IMR-90 (cell line): ENCODE measurements at regions not wholly inside any gene's neighbourhood (a gene's known extent, or its start where the extent isn't known, plus 50 kb on each side); places are given as distances from the start of the nearest gene placed in this dataset.

Source experiments
- ATAC-seq: fragments of 200-7000 bp; cut with Tn5 transposase; 2 replicates; pipeline ENCODE4 v1.9.1; 2020; ENCODE audit warnings: low read depth, mild to moderate bottlenecking, moderate library complexity
- BruUV-seq: library from RNA; stranded (reverse); fragments of 400-500 nt; replicated peaks from 2 replicates; lab custom pipeline; 2021; lab: Mats Ljungman, UMichigan
- CTCF ChIA-PET: fragments of 300-600 bp; formaldehyde crosslinking; extraction: SDS; loops from one replicate; lab custom pipeline; 2021; ENCODE audit warnings: antibody characterized with exemption; lab: Yijun Ruan, JAX
- POLR2A ChIA-PET: fragments of 300-600 bp; sonication (Branson Sonifier 250); formaldehyde crosslinking; loops from one replicate; lab custom pipeline; 2022; ENCODE audit warnings: antibody characterized with exemption; ENCODE audit not compliant: unreplicated experiment; lab: Charles Lee
- DNase-seq: peaks from one replicate; pipeline ENCODE4 v3.0.0; 2013
- H2AFZ ChIP-seq: replicated peaks from 2 replicates; pipeline ENCODE3; 2013; ENCODE audit warnings: low read length, mild to moderate bottlenecking; ENCODE audit not compliant: poor library complexity
- H2AK5ac ChIP-seq: 2 replicates; pipeline ENCODE4 v1.6.1; 2013; ENCODE audit warnings: low read depth, low read length, inconsistent platforms
- H2AK9ac ChIP-seq: replicated peaks from 2 replicates; pipeline ENCODE3; 2013; ENCODE audit warnings: mild to moderate bottlenecking, low read depth, low read length, moderate library complexity; ENCODE audit not compliant: poor library complexity
- H2BK120ac ChIP-seq: 2 replicates; pipeline ENCODE4 v1.6.1; 2013; ENCODE audit warnings: low read depth, low read length, inconsistent platforms
- H2BK15ac ChIP-seq: 3 replicates; pipeline ENCODE4 v1.6.1; 2013; ENCODE audit warnings: low read depth, low read length, inconsistent platforms
- H2BK20ac ChIP-seq: 2 replicates; pipeline ENCODE4 v1.6.1; 2013; ENCODE audit warnings: low read depth, mild to moderate bottlenecking, inconsistent platforms, low read length, moderate library complexity
- H2BK5ac ChIP-seq: 2 replicates; pipeline ENCODE4 v1.6.1; 2013; ENCODE audit warnings: mild to moderate bottlenecking, low read depth, low read length, inconsistent platforms; ENCODE audit not compliant: poor library complexity, severe bottlenecking
- H3K14ac ChIP-seq: replicated peaks from 2 replicates; pipeline ENCODE4 v1.6.1; 2013; ENCODE audit warnings: low read depth, low read length, inconsistent platforms
- H3K18ac ChIP-seq: 2 replicates; pipeline ENCODE4 v1.6.1; 2013; ENCODE audit warnings: low read depth, low read length, control low read depth
- H3K23ac ChIP-seq: 2 replicates; pipeline ENCODE4 v1.6.1; 2013; ENCODE audit warnings: low read depth, low read length, inconsistent platforms
- H3K27ac ChIP-seq: 2 replicates; pipeline ENCODE4 v1.5.1; 2013; ENCODE audit warnings: mild to moderate bottlenecking, control low read depth, low read length; ENCODE audit not compliant: insufficient read depth
- H3K27me3 ChIP-seq: 2 replicates; pipeline ENCODE4 v1.6.1; 2013; ENCODE audit warnings: low read length; ENCODE audit not compliant: control insufficient read depth, insufficient read depth
- H3K36me3 ChIP-seq: 2 replicates; pipeline ENCODE4 v1.6.1; 2013; ENCODE audit warnings: low read length, mixed read lengths; ENCODE audit not compliant: control insufficient read depth, insufficient read depth
- H3K4ac ChIP-seq: 2 replicates; pipeline ENCODE4 v1.6.1; 2013; ENCODE audit warnings: low read depth, low read length, inconsistent platforms
- H3K4me1 ChIP-seq: 2 replicates; pipeline ENCODE4 v1.6.1; 2013; ENCODE audit warnings: low read length, mixed read lengths; ENCODE audit not compliant: control insufficient read depth, insufficient read depth
- H3K4me2 ChIP-seq: 2 replicates; pipeline ENCODE4 v1.6.1; 2013; ENCODE audit warnings: low read depth, mild to moderate bottlenecking, control low read depth, low read length, moderate library complexity
- H3K4me3 ChIP-seq: 2 replicates; pipeline ENCODE4 v1.5.1; 2013; ENCODE audit warnings: low read depth, mild to moderate bottlenecking, control low read depth, low read length, moderate library complexity; ENCODE audit not compliant: insufficient read depth
- H3K56ac ChIP-seq: 2 replicates; pipeline ENCODE4 v1.6.1; 2013; ENCODE audit warnings: low read length, inconsistent platforms; ENCODE audit not compliant: insufficient read depth; ENCODE audit errors: extremely low read depth
- H3K79me1 ChIP-seq, 2 experiments: 2 replicates each; pipeline ENCODE4 v1.6.1; 2013; ENCODE audit warnings: low read length in 2 of 2, inconsistent platforms in 1 of 2, low read depth in 1 of 2
- H3K9ac ChIP-seq: 2 replicates; pipeline ENCODE4 v1.6.1; 2013; ENCODE audit warnings: low read depth, low read length, control low read depth
- H3K9me1 ChIP-seq: 2 replicates; pipeline ENCODE4 v1.6.1; 2013; ENCODE audit warnings: low read length, inconsistent platforms; ENCODE audit not compliant: insufficient read depth
- H3K9me3 ChIP-seq: 2 replicates; pipeline ENCODE4 v1.6.1; 2013; ENCODE audit warnings: low read length; ENCODE audit not compliant: control insufficient read depth, insufficient read depth
- H4K20me1 ChIP-seq: 2 replicates; pipeline ENCODE4 v1.6.1; 2013; ENCODE audit warnings: low read length, inconsistent platforms; ENCODE audit not compliant: insufficient read depth
- H4K5ac ChIP-seq: 2 replicates; pipeline ENCODE4 v1.6.1; 2013; ENCODE audit warnings: mild to moderate bottlenecking, low read depth, low read length, control low read depth
- H4K8ac ChIP-seq, 2 experiments: 2 replicates each; pipeline ENCODE4 v1.6.1; 2013; ENCODE audit warnings: low read depth in 2 of 2, low read length in 2 of 2, control low read depth in 1 of 2, inconsistent platforms in 1 of 2
- H4K91ac ChIP-seq: 2 replicates; pipeline ENCODE4 v1.6.1; 2013; ENCODE audit warnings: low read depth, low read length, inconsistent platforms; ENCODE audit not compliant: insufficient read depth
- BHLHE40 ChIP-seq: fragments of 150-350 bp; IDR thresholded peaks from 2 replicates; pipeline ENCODE4 v1.6.1; 2016; ENCODE audit warnings: mild to moderate bottlenecking, low read depth, low read length
- CEBPB ChIP-seq: IDR thresholded peaks from 2 replicates; pipeline ENCODE4 v1.6.1; 2012; ENCODE audit warnings: low read depth, low read length, improper control_type of control experiment
- CHD1 ChIP-seq: IDR thresholded peaks from 2 replicates; pipeline ENCODE4 v1.6.1; 2012; ENCODE audit warnings: low read depth, low read length, improper control_type of control experiment
- FOS ChIP-seq: fragments of 150-350 bp; IDR thresholded peaks from 2 replicates; pipeline ENCODE4 v1.6.1; 2016; ENCODE audit warnings: low read depth, low read length
- MAFK ChIP-seq: IDR thresholded peaks from 2 replicates; pipeline ENCODE4 v1.6.1; 2012; ENCODE audit warnings: low read depth, low read length, improper control_type of control experiment
- MAZ ChIP-seq: IDR thresholded peaks from 2 replicates; pipeline ENCODE4 v1.6.1; 2012; ENCODE audit warnings: low read depth, mild to moderate bottlenecking, low read length, improper control_type of control experiment, moderate library complexity, borderline replicate concordance
- MXI1 ChIP-seq: IDR thresholded peaks from 2 replicates; pipeline ENCODE4 v1.6.1; 2012; ENCODE audit warnings: low read depth, mild to moderate bottlenecking, low read length, moderate library complexity, borderline replicate concordance
- NFE2L2 ChIP-seq: fragments of 150-350 bp; IDR thresholded peaks from 2 replicates; pipeline ENCODE4 v1.6.1; 2016; ENCODE audit warnings: low read depth, mild to moderate bottlenecking, low read length
- POLR2A ChIP-seq: IDR thresholded peaks from 2 replicates; pipeline ENCODE4 v1.6.1; 2012; ENCODE audit warnings: mild to moderate bottlenecking, low read depth, low read length
- RAD21 ChIP-seq: IDR thresholded peaks from 2 replicates; pipeline ENCODE4 v1.6.1; 2012; ENCODE audit warnings: low read length, improper control_type of control experiment
- RCOR1 ChIP-seq: IDR thresholded peaks from 2 replicates; pipeline ENCODE4 v1.6.1; 2012; ENCODE audit warnings: mild to moderate bottlenecking, low read length, improper control_type of control experiment; ENCODE audit not compliant: insufficient replicate concordance
- RFX5 ChIP-seq: IDR thresholded peaks from 2 replicates; pipeline ENCODE4 v1.8.0; 2012; ENCODE audit warnings: low read depth, mild to moderate bottlenecking, low read length, moderate library complexity
- SMC3 ChIP-seq: fragments of 150-350 bp; IDR thresholded peaks from 2 replicates; pipeline ENCODE4 v1.6.1; 2016; ENCODE audit warnings: low read depth, mild to moderate bottlenecking, antibody characterized with exemption, low read length, moderate library complexity
- WGBS, 2 experiments: methylation state at CpG; one replicate each; pipeline versions ENCODE4 v1.1.5 to v1.1.7; 2013; ENCODE audit warnings: missing lambda C conversion rate in 2 of 2; ENCODE audit not compliant: insufficient read length in 1 of 2; ENCODE audit errors: extremely low coverage in 2 of 2; 5-methylcytosine and 5-hydroxymethylcytosine counted together
- dilution Hi-C: fragments of 300-500 bp; cut with HindIII; formaldehyde crosslinking; loops from one replicate; pipeline ENCODE4 v1.14.3; 2018; ENCODE audit warnings: low sequenced_read_pairs; ENCODE audit not compliant: unreplicated experiment
- in situ Hi-C: fragments of 300-500 bp; cut with MboI; formaldehyde crosslinking; loops from 3 replicates; pipeline ENCODE4 v1.14.3; 2019; ENCODE audit warnings: low sequenced_read_pairs, inconsistent platforms, mixed read lengths
- intact Hi-C: fragments of 100-400 bp; cut with micrococcal nuclease; formaldehyde crosslinking; loops from 2 replicates; pipeline ENCODE4 v1.10.0; 2022
- TF ChIP-seq, protein P1 (sequence below): fragments of 150-350 bp; IDR thresholded peaks from 2 replicates; pipeline ENCODE4 v1.6.1; 2016; ENCODE audit warnings: low read depth, mild to moderate bottlenecking, low read length, moderate library complexity, borderline replicate concordance
- TF ChIP-seq, protein P2 (sequence below): fragments of 150-350 bp; IDR thresholded peaks from 2 replicates; pipeline ENCODE4 v1.6.1; 2017; ENCODE audit warnings: mild to moderate bottlenecking, antibody characterized with exemption, low read length, low read depth
- TF ChIP-seq, protein P3 (sequence below): conservative IDR thresholded peaks from 2 replicates; pipeline ENCODE4 v1.5.1; 2012; ENCODE audit warnings: mild to moderate bottlenecking, low read depth, low read length, improper control_type of control experiment

DNA sequence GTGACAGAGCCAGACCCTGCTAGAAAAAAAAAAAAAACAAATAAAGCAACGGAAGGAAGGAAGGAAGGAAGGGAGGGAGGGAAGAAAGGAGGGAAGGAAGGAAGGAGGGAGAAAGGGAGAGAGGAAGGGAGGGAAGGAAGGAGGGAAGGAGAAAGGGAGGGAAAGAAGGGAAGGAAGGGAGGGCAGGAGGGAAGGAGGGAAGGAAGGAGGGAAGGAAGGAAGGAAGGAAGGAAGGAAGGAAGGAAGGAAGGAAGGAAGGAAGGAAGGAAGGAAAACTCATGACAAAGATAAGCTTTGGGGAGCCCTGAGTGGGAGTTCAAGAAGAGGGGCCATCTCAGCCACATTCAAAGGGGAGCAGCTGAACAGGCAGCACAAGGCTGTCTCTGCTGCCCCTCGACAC, 124.7 kb upstream of the MGMT start:
- CTCF ChIA-PET = interaction anchor here (0.6 kb wide), 1 partner anchor 118 kb away, joined by 6 read pairs; no protein-coding TSS in a partner anchor
- Histone ChIP-seq H3K18ac (no peak overlapping the region), H3K56ac (no peak overlapping the region), H3K23ac (no peak overlapping the region), H3K4me3 (no peak overlapping the region), H3K9me3 (peaks cover 21% of the 10 kb centered on the region), H2BK120ac (no peak overlapping the region), H3K9ac (no peak overlapping the region), H3K79me1 (no peaks in the 10 kb centered on the region), H4K5ac (no peak overlapping the region), H2BK5ac (no peak overlapping the region), H3K9me1 (no peaks in the 10 kb centered on the region), H3K4me2 (no peak overlapping the region), H2BK15ac (no peak overlapping the region), H2BK20ac (no peak overlapping the region), H3K4me1 (no peaks in the 10 kb centered on the region; the same call in 1 of the 2 replicates), H2AK5ac (no peak overlapping the region), H2AK9ac (no peak overlapping the region), H3K27me3 (no peaks in the 10 kb centered on the region; the same call in 1 of the 2 replicates), H3K36me3 (no peaks in the 10 kb centered on the region), H2AFZ (no peak overlapping the region), H3K14ac (no peak overlapping the region), H3K27ac (no peak overlapping the region), H4K8ac (no peak overlapping the region), H3K4ac (no peak overlapping the region), H4K91ac (no peak overlapping the region), H4K20me1 (no peaks in the 10 kb centered on the region)
- ATAC-seq (no peak), DNase-seq (no peak)
- 83% methylated on average over 1 of the region's 2 CpGs; no CpG with 5 or more reads in 1 of the 2 experiments for WGBS, 2 experiments
- TF ChIP-seq MAZ = no peak
- TF ChIP-seq NFE2L2 = no peak
- no peak for TF ChIP-seq RAD21
- TF ChIP-seq BHLHE40 = no peak
- no peak for TF ChIP-seq FOS
- TF ChIP-seq, protein P1, sequence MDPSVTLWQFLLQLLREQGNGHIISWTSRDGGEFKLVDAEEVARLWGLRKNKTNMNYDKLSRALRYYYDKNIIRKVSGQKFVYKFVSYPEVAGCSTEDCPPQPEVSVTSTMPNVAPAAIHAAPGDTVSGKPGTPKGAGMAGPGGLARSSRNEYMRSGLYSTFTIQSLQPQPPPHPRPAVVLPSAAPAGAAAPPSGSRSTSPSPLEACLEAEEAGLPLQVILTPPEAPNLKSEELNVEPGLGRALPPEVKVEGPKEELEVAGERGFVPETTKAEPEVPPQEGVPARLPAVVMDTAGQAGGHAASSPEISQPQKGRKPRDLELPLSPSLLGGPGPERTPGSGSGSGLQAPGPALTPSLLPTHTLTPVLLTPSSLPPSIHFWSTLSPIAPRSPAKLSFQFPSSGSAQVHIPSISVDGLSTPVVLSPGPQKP = no peak
- no peak for TF ChIP-seq CEBPB
- no peak for TF ChIP-seq MAFK
- TF ChIP-seq, protein P2, sequence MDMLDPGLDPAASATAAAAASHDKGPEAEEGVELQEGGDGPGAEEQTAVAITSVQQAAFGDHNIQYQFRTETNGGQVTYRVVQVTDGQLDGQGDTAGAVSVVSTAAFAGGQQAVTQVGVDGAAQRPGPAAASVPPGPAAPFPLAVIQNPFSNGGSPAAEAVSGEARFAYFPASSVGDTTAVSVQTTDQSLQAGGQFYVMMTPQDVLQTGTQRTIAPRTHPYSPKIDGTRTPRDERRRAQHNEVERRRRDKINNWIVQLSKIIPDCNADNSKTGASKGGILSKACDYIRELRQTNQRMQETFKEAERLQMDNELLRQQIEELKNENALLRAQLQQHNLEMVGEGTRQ = no peak
- TF ChIP-seq, protein P3, sequence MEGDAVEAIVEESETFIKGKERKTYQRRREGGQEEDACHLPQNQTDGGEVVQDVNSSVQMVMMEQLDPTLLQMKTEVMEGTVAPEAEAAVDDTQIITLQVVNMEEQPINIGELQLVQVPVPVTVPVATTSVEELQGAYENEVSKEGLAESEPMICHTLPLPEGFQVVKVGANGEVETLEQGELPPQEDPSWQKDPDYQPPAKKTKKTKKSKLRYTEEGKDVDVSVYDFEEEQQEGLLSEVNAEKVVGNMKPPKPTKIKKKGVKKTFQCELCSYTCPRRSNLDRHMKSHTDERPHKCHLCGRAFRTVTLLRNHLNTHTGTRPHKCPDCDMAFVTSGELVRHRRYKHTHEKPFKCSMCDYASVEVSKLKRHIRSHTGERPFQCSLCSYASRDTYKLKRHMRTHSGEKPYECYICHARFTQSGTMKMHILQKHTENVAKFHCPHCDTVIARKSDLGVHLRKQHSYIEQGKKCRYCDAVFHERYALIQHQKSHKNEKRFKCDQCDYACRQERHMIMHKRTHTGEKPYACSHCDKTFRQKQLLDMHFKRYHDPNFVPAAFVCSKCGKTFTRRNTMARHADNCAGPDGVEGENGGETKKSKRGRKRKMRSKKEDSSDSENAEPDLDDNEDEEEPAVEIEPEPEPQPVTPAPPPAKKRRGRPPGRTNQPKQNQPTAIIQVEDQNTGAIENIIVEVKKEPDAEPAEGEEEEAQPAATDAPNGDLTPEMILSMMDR = no peak
- TF ChIP-seq POLR2A = no peak
- no peak for TF ChIP-seq RFX5
- no peak for TF ChIP-seq MXI1
- TF ChIP-seq CHD1 = no peak
- TF ChIP-seq RCOR1 = no peak
- no peak for TF ChIP-seq SMC3
- POLR2A ChIA-PET = no interaction called here
- in situ Hi-C loops = no loop called here
- intact Hi-C loops = no loop called here
- dilution Hi-C loops = no loop called here
- no TSS peak for BruUV-seq
